ENCODE measurements at regions not wholly inside any gene's neighbourhood (a gene's known extent, or its start where the extent isn't known, plus 50 kb on each side); places are given as distances from the start of the nearest gene placed in this dataset.
A peak's percentile ranks its signal among the peaks of the same experiment; 100 is the strongest.

DNA sequence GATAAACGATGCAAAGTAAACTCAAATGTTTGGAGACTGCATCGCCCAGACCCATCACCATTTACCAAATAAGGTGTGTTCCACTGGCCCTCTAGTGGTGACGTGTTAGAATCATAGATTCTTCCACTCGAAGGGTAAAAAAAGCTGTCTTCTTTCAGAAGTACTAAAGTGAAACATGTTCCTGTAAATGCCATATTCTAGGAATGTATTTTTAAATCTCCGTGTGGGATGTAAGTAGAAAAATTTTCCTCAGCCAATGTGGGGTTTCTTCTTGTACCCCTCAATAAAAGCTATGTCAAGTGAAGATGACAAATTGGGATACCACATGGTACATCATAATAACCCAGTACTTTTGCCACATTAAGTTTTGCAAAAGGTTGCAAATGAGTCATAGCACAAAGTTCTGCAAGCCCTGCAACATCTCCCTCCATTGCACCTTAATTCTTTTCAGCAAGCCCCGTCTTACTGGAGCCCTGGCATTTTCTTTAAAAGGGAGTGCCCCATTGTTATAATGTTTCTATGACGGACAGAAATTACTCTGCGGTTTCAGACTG, 100.8 kb downstream of the CCER1 start:
- TF ChIP-seq, protein P1, sequence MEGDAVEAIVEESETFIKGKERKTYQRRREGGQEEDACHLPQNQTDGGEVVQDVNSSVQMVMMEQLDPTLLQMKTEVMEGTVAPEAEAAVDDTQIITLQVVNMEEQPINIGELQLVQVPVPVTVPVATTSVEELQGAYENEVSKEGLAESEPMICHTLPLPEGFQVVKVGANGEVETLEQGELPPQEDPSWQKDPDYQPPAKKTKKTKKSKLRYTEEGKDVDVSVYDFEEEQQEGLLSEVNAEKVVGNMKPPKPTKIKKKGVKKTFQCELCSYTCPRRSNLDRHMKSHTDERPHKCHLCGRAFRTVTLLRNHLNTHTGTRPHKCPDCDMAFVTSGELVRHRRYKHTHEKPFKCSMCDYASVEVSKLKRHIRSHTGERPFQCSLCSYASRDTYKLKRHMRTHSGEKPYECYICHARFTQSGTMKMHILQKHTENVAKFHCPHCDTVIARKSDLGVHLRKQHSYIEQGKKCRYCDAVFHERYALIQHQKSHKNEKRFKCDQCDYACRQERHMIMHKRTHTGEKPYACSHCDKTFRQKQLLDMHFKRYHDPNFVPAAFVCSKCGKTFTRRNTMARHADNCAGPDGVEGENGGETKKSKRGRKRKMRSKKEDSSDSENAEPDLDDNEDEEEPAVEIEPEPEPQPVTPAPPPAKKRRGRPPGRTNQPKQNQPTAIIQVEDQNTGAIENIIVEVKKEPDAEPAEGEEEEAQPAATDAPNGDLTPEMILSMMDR (IDR thresholded peaks at IDR 0.05), result peak in 5 of 6 experiments; percentile 11 to 67 (median 45)
- no peak for TF ChIP-seq POLR2A (IDR thresholded peaks at IDR 0.05)

Data from thyroid gland (tissue), 4 donors.